ENCODE measurements at regions not wholly inside any gene's neighbourhood (a gene's known extent, or its start where the extent isn't known, plus 50 kb on each side); places are given as distances from the start of the nearest gene placed in this dataset.

GRCh38 chr3:137078040-137078439, 120.3 kb downstream of the IL20RB start:
- Mint-ChIP-seq H3K4me1 (no peaks in the 10 kb centered on the region), H3K27ac (peak overlapping the region in 1 of 7 donors; percentile 78), H3K27me3 (ENCODE audit: low read depth in 3 of 3) (peaks cover 1 to 11% (median 1%) of the 10 kb centered on the region in 3 donors), H3K9me3 (peaks cover 0 to 5% (median 1%) of the 10 kb centered on the region in 7 donors), H3K4me3 (no peak overlapping the region), H3K36me3 (no peaks in the 10 kb centered on the region)
- no peaks in the 10 kb centered on the region for H4K20me1 ChIP-seq (ENCODE audit: insufficient read depth, low read length)
- no peak for TF ChIP-seq CTCF (IDR thresholded peaks at IDR 0.05)
- H3K4me3 ChIP-seq (replicated peaks in 1 of 3; ENCODE audit: low read depth in 2 of 3, low read length in 3 of 3): no peak overlapping the region
- H3K9ac ChIP-seq (ENCODE audit: insufficient read depth, low read length, poor library complexity, severe bottlenecking): no peak overlapping the region
- no peak for DNase-seq
- peaks cover 0 to 2% of the 10 kb centered on the region in 2 donors for H3K27me3 ChIP-seq (ENCODE audit: control insufficient read depth in 2 of 2, insufficient read depth in 2 of 2, low read length in 2 of 2)
- H3K9me3 ChIP-seq (replicated peaks in 1 of 2; ENCODE audit: control insufficient read depth in 1 of 2, insufficient read depth in 1 of 2, low read length in 2 of 2): no peaks in the 10 kb centered on the region
- WGBS (ENCODE audit: insufficient coverage): 83% methylated on average over 2 of the region's 2 CpGs
- H3K36me3 ChIP-seq (replicated peaks in 1 of 2; ENCODE audit: control insufficient read depth in 1 of 2, insufficient read depth in 2 of 2, low read length in 2 of 2): no peaks in the 10 kb centered on the region
- intact Hi-C loops (cut with micrococcal nuclease): no loop called here
- no peaks in the 10 kb centered on the region for H3K4me1 ChIP-seq (ENCODE audit: control insufficient read depth in 1 of 2, insufficient read depth in 2 of 2, low read length in 2 of 2)
- H3K79me2 ChIP-seq (ENCODE audit: insufficient read depth, low read length): no peaks in the 10 kb centered on the region
- H2AFZ ChIP-seq (ENCODE audit: insufficient read depth, low read depth, low read length, poor library complexity, severe bottlenecking): no peak overlapping the region
- H3K27ac ChIP-seq (ENCODE audit: low read depth in 1 of 2, low read length in 2 of 2): no peak overlapping the region
- no peak overlapping the region for H3K4me2 ChIP-seq (replicated peaks; ENCODE audit: extremely low read depth, low read length, poor library complexity, severe bottlenecking)

GRCh38 chr3:137079571-137079970, 121.8 kb downstream of the IL20RB start:
- H4K20me1 ChIP-seq (ENCODE audit: insufficient read depth, low read length): no peaks in the 10 kb centered on the region

More at GRCh38 chr3:137079571-137079970, 121.8 kb downstream of the IL20RB start:
- no peaks in the 10 kb centered on the region for H3K9me3 ChIP-seq (replicated peaks in 1 of 2; ENCODE audit: control insufficient read depth in 1 of 2, insufficient read depth in 1 of 2, low read length in 2 of 2)
- Mint-ChIP-seq H3K9me3 (peaks cover 0 to 5% (median 1%) of the 10 kb centered on the region in 7 donors), H3K36me3 (no peaks in the 10 kb centered on the region), H3K4me1 (no peaks in the 10 kb centered on the region), H3K4me3 (no peak overlapping the region), H3K27me3 (ENCODE audit: low read depth in 3 of 3) (peaks cover 1 to 14% (median 3%) of the 10 kb centered on the region in 3 donors), H3K27ac (no peak overlapping the region)
- H3K4me3 ChIP-seq (replicated peaks in 1 of 3; ENCODE audit: low read depth in 2 of 3, low read length in 3 of 3): no peak overlapping the region
- no peak overlapping the region for H3K9ac ChIP-seq (ENCODE audit: insufficient read depth, low read length, poor library complexity, severe bottlenecking)
- no CpG with 5 or more reads among the region's 2 CpGs for WGBS (ENCODE audit: insufficient coverage)
- no peak for DNase-seq
- H3K27me3 ChIP-seq (ENCODE audit: control insufficient read depth in 2 of 2, insufficient read depth in 2 of 2, low read length in 2 of 2): peaks cover 0 to 2% of the 10 kb centered on the region in 2 donors
- H3K79me2 ChIP-seq (ENCODE audit: insufficient read depth, low read length): no peaks in the 10 kb centered on the region
- H3K4me1 ChIP-seq (ENCODE audit: control insufficient read depth in 1 of 2, insufficient read depth in 2 of 2, low read length in 2 of 2): no peaks in the 10 kb centered on the region
- H2AFZ ChIP-seq (ENCODE audit: insufficient read depth, low read depth, low read length, poor library complexity, severe bottlenecking): no peak overlapping the region
- no peak overlapping the region for H3K4me2 ChIP-seq (replicated peaks; ENCODE audit: extremely low read depth, low read length, poor library complexity, severe bottlenecking)
- H3K36me3 ChIP-seq (replicated peaks in 1 of 2; ENCODE audit: control insufficient read depth in 1 of 2, insufficient read depth in 2 of 2, low read length in 2 of 2): no peaks in the 10 kb centered on the region
- intact Hi-C loops (cut with micrococcal nuclease): no loop called here
- TF ChIP-seq CTCF (IDR thresholded peaks at IDR 0.05): no peak
- H3K27ac ChIP-seq (ENCODE audit: low read depth in 1 of 2, low read length in 2 of 2): no peak overlapping the region

Measured in CD14-positive monocyte (primary cell).